Breast epithelium (tissue), 4 donors: ENCODE measurements at regions not wholly inside any gene's neighbourhood (a gene's known extent, or its start where the extent isn't known, plus 50 kb on each side); places are given as distances from the start of the nearest gene placed in this dataset.

Experiments used
- DNase-seq, 2 donors: peaks; one replicate each; pipeline ENCODE4 v3.0.0-alpha.2; 2019; ENCODE audit warnings: low spot score in 2 of 2
- H3K27ac ChIP-seq, 2 donors: fragments of 200-600 bp; sonication (generic) in 1 of 2; one replicate each; pipeline ENCODE4 v1.5.1; 2016 to 2019; ENCODE audit warnings: mild to moderate bottlenecking in 1 of 2
- H3K27me3 ChIP-seq, 2 donors: fragments of 200-600 bp; sonication (generic) in 1 of 2; one replicate each; pipeline versions ENCODE4 v1.5.1 to v1.6.0; 2017 to 2019; ENCODE audit warnings: control low read depth in 1 of 2, mild to moderate bottlenecking in 1 of 2
- H3K36me3 ChIP-seq: fragments of 200-600 bp; one replicate; pipeline ENCODE4 v1.5.1; 2019
- H3K4me1 ChIP-seq, 2 donors: fragments of 200-600 bp; sonication (generic); one replicate each; pipeline ENCODE4 v1.5.1; 2016 to 2019; ENCODE audit warnings: control low read depth in 1 of 2
- H3K4me3 ChIP-seq, 3 donors: fragments of 200-600 bp; sonication (generic); 1 replicate in 2 of 3; 2 replicates in 1 of 3; pipeline ENCODE4 v1.5.1; 2016 to 2019; ENCODE audit warnings: mild to moderate bottlenecking in 3 of 3, moderate library complexity in 2 of 3
- H3K9me3 ChIP-seq, 2 donors: fragments of 200-600 bp; sonication (generic) in 1 of 2; one replicate each; pipeline ENCODE4 v1.5.1; 2016 to 2019; ENCODE audit warnings: control low read depth in 1 of 2
- CTCF ChIP-seq, 3 donors: fragments of 450-650 bp; IDR thresholded peaks; one replicate each; pipeline ENCODE4 v1.5.1; 2016 to 2017; ENCODE audit warnings: antibody characterized with exemption in 3 of 3, mild to moderate bottlenecking in 3 of 3, moderate library complexity in 3 of 3
- POLR2A ChIP-seq: fragments of 450-650 bp; IDR thresholded peaks from one replicate; pipeline ENCODE4 v1.6.1; 2016; ENCODE audit warnings: antibody characterized with exemption, mild to moderate bottlenecking, moderate library complexity
- POLR2AphosphoS5 ChIP-seq, 3 donors: sonication (generic); formaldehyde crosslinking; IDR thresholded peaks; one replicate each; pipeline ENCODE4 v1.6.1; 2017; ENCODE audit warnings: antibody characterized with exemption in 3 of 3
- intact Hi-C: fragments of 100-400 bp; cut with DNase I; formaldehyde crosslinking; loops from one replicate; pipeline ENCODE4 v1.15.1; 2023; ENCODE audit warnings: low total_unique reads

- intact Hi-C loops = no loop called here
- DNase-seq = no peak
- Histone ChIP-seq H3K36me3 (no peaks in the 10 kb centered on the region), H3K4me1 (no peaks in the 10 kb centered on the region), H3K4me3 (no peak overlapping the region), H3K27me3 (peaks cover 0 to under 1% of the 10 kb centered on the region in 2 donors), H3K9me3 (no peaks in the 10 kb centered on the region), H3K27ac (no peak overlapping the region)
- no peak for TF ChIP-seq POLR2AphosphoS5 (IDR thresholded peaks at IDR 0.05)
- no peak for TF ChIP-seq CTCF (IDR thresholded peaks at IDR 0.05)
- no peak for TF ChIP-seq POLR2A
These were observed 120.1 kb downstream of the SAMD9 start for GRCh38 chr7:92997719-92998118.

- H3K27me3 ChIP-seq = no peaks in the 10 kb centered on the region
- no peak overlapping the region for H3K4me3 ChIP-seq
- no peaks in the 10 kb centered on the region for H3K4me1 ChIP-seq
- no peak overlapping the region for H3K27ac ChIP-seq
- DNase-seq = no peak
- H3K9me3 ChIP-seq = no peaks in the 10 kb centered on the region
- no peaks in the 10 kb centered on the region for H3K36me3 ChIP-seq
- intact Hi-C loops = no loop called here
- TF ChIP-seq POLR2A = no peak
- TF ChIP-seq CTCF (IDR thresholded peaks at IDR 0.05) = no peak
- no peak for TF ChIP-seq POLR2AphosphoS5 (IDR thresholded peaks at IDR 0.05)
These were observed 120.6 kb downstream of the SAMD9 start for GRCh38 chr7:92997152-92997551.

- H3K27me3 ChIP-seq = no peaks in the 10 kb centered on the region
- H3K36me3 ChIP-seq = no peaks in the 10 kb centered on the region
- H3K27ac ChIP-seq = no peak overlapping the region
- intact Hi-C loops = no loop called here
- no peak for TF ChIP-seq POLR2A
- no peak for TF ChIP-seq POLR2AphosphoS5 (IDR thresholded peaks at IDR 0.05)
- TF ChIP-seq CTCF (IDR thresholded peaks at IDR 0.05) = no peak
- no peak for DNase-seq
- no peaks in the 10 kb centered on the region for H3K4me1 ChIP-seq
- no peaks in the 10 kb centered on the region for H3K9me3 ChIP-seq
- H3K4me3 ChIP-seq = no peak overlapping the region
These were observed 122.9 kb downstream of the SAMD9 start for GRCh38 chr7:92994901-92995300.

GRCh38 chr7:92992932-92993331 lies 124.8 kb downstream of the SAMD9 start:
- Histone ChIP-seq H3K9me3 (no peaks in the 10 kb centered on the region), H3K27ac (no peak overlapping the region), H3K36me3 (no peaks in the 10 kb centered on the region), H3K27me3 (no peaks in the 10 kb centered on the region), H3K4me1 (no peaks in the 10 kb centered on the region), H3K4me3 (no peak overlapping the region)
- intact Hi-C loops = no loop called here
- TF ChIP-seq POLR2AphosphoS5 (IDR thresholded peaks at IDR 0.05) (no peak), CTCF (IDR thresholded peaks at IDR 0.05) (no peak), POLR2A (no peak)
- no peak for DNase-seq

GRCh38 chr7:92992483-92992882 lies 125.3 kb downstream of the SAMD9 start:
- intact Hi-C loops = no loop called here
- Histone ChIP-seq H3K4me3 (no peak overlapping the region), H3K27me3 (no peaks in the 10 kb centered on the region), H3K9me3 (no peaks in the 10 kb centered on the region), H3K27ac (no peak overlapping the region), H3K36me3 (no peaks in the 10 kb centered on the region), H3K4me1 (no peaks in the 10 kb centered on the region)
- TF ChIP-seq CTCF (IDR thresholded peaks at IDR 0.05) (no peak), POLR2A (no peak), POLR2AphosphoS5 (IDR thresholded peaks at IDR 0.05) (no peak)
- DNase-seq = no peak
